Lower leg skin (tissue), 4 donors: ENCODE measurements at regions not wholly inside any gene's neighbourhood (a gene's known extent, or its start where the extent isn't known, plus 50 kb on each side); places are given as distances from the start of the nearest gene placed in this dataset.

ENCODE experiments used
- DNase-seq, 2 donors: peaks; one replicate each; pipeline ENCODE4 v3.0.0-alpha.2; 2019; ENCODE audit warnings: low spot score in 2 of 2
- H3K4me3 ChIP-seq: fragments of 200-600 bp; sonication (generic); 2 replicates; pipeline ENCODE4 v1.5.1; 2017; ENCODE audit warnings: mild to moderate bottlenecking, low read depth; ENCODE audit not compliant: poor library complexity, severe bottlenecking
- POLR2A ChIP-seq, 2 donors: fragments of 450-650 bp; IDR thresholded peaks; one replicate each; pipeline ENCODE4 v1.6.1; 2016 to 2017; ENCODE audit warnings: antibody characterized with exemption in 2 of 2, mild to moderate bottlenecking in 1 of 2, moderate library complexity in 1 of 2
- WGBS, 2 donors: methylation state at CpG; one replicate each; pipeline ENCODE4 v1.1.5; 2018; 5-methylcytosine and 5-hydroxymethylcytosine counted together
- intact Hi-C: fragments of 100-400 bp; cut with DNase I; formaldehyde crosslinking; loops from one replicate; pipeline ENCODE4 v1.15.0; 2023; ENCODE audit warnings: low total_unique reads
- TF ChIP-seq, protein P1 (sequence below), 3 donors: fragments of 450-650 bp; IDR thresholded peaks; one replicate each; pipeline ENCODE4 v1.5.1; 2016; ENCODE audit warnings: antibody characterized with exemption in 3 of 3, mild to moderate bottlenecking in 3 of 3, moderate library complexity in 2 of 3

DNA sequence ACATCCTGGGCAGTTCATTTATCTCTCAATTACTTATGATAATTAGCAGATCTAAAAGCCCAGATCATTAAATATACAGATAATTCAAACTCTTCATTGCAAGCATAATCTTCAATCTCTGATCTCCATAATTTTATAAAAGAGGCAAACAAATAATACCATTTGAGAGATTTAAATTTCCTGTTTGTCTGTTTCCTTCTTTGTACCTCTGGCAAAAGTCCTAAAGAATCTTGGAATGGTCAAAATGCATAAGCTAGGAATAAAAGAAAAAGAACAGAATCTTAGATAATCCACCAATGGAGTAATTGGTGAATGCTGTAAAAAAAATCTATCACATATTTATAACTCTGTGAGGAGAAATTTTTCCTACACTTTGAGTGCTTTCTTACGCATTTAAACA, 1080.9 kb upstream of the ZEB2 start:
- 91 to 93% methylated on average over 1 of the region's 1 CpG for WGBS, 2 donors
- H3K4me3 ChIP-seq = no peak overlapping the region
- DNase-seq = no peak
- TF ChIP-seq POLR2A (IDR thresholded peaks at IDR 0.05) = no peak
- TF ChIP-seq, protein P1, sequence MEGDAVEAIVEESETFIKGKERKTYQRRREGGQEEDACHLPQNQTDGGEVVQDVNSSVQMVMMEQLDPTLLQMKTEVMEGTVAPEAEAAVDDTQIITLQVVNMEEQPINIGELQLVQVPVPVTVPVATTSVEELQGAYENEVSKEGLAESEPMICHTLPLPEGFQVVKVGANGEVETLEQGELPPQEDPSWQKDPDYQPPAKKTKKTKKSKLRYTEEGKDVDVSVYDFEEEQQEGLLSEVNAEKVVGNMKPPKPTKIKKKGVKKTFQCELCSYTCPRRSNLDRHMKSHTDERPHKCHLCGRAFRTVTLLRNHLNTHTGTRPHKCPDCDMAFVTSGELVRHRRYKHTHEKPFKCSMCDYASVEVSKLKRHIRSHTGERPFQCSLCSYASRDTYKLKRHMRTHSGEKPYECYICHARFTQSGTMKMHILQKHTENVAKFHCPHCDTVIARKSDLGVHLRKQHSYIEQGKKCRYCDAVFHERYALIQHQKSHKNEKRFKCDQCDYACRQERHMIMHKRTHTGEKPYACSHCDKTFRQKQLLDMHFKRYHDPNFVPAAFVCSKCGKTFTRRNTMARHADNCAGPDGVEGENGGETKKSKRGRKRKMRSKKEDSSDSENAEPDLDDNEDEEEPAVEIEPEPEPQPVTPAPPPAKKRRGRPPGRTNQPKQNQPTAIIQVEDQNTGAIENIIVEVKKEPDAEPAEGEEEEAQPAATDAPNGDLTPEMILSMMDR (IDR thresholded peaks at IDR 0.05) = no peak
- intact Hi-C loops = no loop called here

GRCh38 chr2:145599756-145600155, 1079.8 kb upstream of the ZEB2 start:
- H3K4me3 ChIP-seq = no peak overlapping the region
- TF ChIP-seq, protein P1 (IDR thresholded peaks at IDR 0.05) = no peak
- TF ChIP-seq POLR2A (IDR thresholded peaks at IDR 0.05) = no peak
- DNase-seq = no peak
- intact Hi-C loops = no loop called here

- intact Hi-C loops = no loop called here
- DNase-seq = no peak
- no peak for TF ChIP-seq POLR2A (IDR thresholded peaks at IDR 0.05)
- TF ChIP-seq, protein P1 (IDR thresholded peaks at IDR 0.05) = no peak
- WGBS, 2 donors = 67 to 73% methylated on average over 4 of the region's 4 CpGs
- H3K4me3 ChIP-seq = no peak overlapping the region
These were observed 1078.5 kb upstream of the ZEB2 start for GRCh38 chr2:145598434-145598833.

DNA sequence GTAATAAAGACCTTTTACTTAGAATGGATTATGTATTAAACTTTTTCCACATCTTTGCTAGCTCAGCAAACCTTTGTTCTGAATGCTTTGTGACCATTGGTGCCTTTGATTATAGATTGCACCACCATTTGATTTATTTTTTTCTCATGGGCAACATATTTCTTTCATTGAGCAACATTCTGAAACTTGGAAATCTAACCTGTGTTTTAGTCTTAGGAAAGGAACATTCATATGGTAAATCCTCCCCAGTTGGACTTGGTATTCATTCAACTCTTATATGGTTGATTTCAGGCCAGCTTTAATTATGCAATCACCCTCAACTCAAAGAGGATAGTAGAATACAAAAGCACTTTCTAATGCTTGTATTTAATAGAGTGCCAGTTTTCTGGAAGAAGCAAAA, 1077.9 kb upstream of the ZEB2 start:
- no peak for DNase-seq
- H3K4me3 ChIP-seq = no peak overlapping the region
- TF ChIP-seq, protein P1 (IDR thresholded peaks at IDR 0.05) = no peak
- TF ChIP-seq POLR2A (IDR thresholded peaks at IDR 0.05) = no peak
- intact Hi-C loops = no loop called here

DNA sequence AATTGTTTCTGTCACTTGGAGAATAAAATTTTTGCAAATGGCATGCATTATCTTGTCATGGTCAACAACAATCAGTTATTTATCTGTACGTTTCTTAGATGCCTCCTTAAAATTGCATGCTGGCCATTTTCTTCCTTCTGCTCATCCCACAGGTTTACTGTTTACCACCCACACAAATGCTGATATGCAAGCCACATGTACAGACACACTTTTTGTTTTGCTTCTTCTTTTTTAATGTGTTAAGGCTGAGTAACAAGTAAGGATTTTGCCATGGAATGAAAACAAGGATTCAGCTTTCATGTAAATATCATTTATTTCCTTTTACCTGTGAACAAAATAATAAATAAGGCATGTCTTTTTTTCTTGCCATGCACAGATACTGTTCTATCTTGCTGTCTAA, 1077.1 kb upstream of the ZEB2 start:
- DNase-seq = no peak
- 52 to 57% methylated on average over 1 of the region's 1 CpG for WGBS, 2 donors
- TF ChIP-seq, protein P1 (IDR thresholded peaks at IDR 0.05) = no peak
- TF ChIP-seq POLR2A (IDR thresholded peaks at IDR 0.05) = no peak
- intact Hi-C loops = no loop called here
- H3K4me3 ChIP-seq = no peak overlapping the region

GRCh38 chr2:145596416-145596815, 1076.5 kb upstream of the ZEB2 start:
- no peak for TF ChIP-seq POLR2A (IDR thresholded peaks at IDR 0.05)
- TF ChIP-seq, protein P1 (IDR thresholded peaks at IDR 0.05) = no peak
- H3K4me3 ChIP-seq = no peak overlapping the region
- no peak for DNase-seq
- intact Hi-C loops = no loop called here
- WGBS, 2 donors = 87% methylated on average over 3 of the region's 3 CpGs
